HG03571 (cell line): ENCODE measurements at regions not wholly inside any gene's neighbourhood (a gene's known extent, or its start where the extent isn't known, plus 50 kb on each side); places are given as distances from the start of the nearest gene placed in this dataset.
"Not testable (repeated sequence)": the region's sequence is repeated elsewhere in the genome, so short reads cannot be mapped to it uniquely, and the experiment has no call there.

Experiments
- ATAC-seq: cut with Tn5 transposase; IDR thresholded peaks from one replicate; pipeline ENCODE4 v1.9.1; 2021; ENCODE audit not compliant: unreplicated experiment

DNA sequence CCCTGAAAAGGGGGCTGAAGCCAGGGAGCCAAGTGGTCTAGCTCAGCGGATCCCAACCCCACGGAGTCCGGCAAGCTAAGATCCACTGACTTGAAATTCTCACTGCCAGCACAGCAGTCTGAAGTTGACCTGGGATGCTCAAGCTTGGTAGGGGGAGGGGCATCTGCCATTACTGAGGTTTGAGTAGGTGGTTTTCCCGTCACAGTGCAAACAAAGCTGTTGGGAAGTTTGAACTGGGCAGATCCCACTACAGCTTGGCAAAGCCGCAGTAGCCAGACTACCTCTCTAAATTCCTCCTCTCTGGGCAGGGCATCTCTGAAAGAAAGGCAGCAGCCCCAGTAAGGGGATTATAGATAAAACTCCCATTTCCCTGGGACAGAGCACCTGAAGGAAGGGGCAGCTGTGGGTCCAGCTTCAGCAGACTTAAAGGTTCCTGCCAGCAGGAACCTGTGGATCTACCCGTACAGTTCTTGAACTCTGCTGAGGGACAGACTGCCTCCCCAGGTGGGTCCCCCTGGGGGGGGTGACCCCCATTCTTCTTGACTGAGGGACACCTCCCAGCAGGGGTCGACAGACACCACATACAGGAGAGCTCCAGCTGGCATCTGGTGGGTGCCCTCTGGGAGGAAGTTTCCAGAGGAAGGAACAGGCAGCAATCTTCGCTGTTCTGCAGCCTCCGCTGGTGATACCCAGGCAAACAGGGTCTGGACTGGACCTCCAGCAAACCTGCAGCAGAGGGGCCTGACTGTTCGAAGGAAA, 156.4 kb upstream of the ETV3 start:
- ATAC-seq = not testable (repeated sequence)

DNA sequence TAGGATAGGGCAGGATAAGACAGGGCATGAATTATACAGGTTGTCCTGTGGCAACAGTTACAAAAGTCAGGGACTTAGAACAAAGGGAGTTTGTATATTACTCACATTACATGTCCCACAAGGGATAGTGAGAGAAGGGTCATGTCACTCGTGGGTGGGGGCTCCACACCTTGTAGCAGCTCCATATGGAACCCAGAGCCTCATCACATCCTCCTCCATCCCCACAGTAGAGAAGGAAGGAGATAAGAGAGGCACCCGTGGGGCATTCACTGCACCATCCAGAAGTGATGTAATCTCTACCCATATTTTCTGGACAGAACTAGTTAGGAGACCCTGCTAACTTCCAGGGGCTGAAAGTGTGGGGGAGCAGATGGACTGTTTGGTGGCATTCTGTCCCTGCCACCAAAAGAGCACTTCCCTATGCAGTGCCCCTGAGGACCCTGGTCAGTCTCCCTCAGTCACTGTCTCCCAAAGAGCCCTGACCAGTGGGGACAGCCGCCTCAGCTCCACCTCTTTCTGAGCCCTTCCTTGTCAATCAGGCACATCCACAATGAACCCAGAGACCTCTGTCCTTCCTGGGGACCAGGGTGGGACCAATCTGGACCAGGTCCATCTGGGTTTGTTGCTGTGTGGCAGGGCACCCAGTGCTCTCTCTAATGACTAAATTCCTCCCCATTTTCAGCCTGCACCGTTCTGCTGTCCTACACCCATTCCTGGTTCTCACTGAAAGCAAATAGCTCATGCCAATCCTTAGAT, 154.8 kb upstream of the ETV3 start:
- ATAC-seq = no peak

DNA sequence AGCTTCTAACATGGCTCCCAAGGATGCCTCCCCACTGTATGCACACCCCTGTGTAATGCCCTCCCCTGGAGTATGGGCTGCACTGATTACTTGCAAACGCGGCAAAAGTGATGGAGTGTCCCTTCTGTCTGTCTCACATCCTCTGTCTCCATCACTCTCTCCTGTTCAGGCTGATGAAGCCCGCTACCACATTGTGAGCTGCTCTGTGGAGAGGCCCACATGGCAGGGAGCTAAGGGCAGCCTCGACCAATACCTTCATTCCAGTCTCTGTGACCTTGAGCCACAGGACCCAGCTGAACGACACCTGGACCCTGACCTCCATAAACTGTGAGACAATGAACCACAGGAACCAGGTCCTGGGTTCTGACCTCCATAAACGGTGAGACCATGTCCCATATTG, 154.1 kb upstream of the ETV3 start:
- ATAC-seq = no peak

DNA sequence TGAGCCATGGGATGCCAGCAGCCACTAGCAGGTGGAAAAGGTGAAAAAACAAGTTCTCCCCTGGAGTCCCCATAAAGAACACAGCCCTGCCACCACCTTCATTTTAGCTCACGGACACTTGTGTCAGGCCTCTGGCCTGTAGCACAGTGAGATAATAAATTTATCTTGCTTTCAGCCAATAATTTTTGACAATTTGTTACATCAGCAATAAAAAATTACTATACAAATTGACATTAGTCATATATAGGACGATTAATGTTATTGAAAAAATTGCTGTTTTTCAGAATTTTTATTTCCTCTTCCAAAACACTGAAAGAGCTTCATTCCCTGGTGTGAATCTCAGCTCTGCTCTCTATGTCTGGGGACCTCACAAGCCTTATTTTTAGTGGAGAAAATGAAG, 152.9 kb upstream of the ETV3 start:
- ATAC-seq = no peak

DNA sequence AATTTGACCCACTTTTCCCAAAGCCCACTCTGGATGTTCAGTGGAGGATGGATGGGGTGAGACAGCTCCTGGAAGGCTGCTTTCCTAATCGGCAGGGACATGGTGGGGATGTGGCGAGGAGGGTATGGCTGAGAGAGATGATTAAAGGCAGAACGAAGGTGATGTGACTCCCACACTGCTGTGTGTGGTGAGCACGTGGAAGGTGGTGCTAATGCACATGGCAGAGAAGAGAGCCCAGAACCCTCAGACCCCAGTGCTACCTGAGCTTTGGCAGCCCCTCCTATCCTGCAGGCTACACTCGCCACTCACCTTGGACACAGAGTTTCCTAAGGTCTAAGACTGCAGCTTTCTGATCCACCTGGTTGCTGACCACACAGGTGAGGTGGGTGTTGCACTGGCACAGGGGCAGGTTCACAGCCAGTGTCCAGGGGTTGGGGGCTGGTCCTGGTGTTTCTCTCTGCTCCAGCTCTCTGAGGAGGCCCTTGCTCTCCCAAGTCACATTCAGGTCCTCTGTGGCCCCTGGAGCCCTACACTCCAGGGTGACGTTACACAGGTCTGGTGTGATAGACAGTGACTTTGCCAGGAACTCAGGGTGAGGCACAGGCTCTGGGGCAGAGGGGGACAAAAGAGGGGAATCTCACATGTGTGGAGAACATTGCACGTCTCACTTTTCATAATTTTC, 151.4 kb upstream of the ETV3 start:
- no peak for ATAC-seq

DNA sequence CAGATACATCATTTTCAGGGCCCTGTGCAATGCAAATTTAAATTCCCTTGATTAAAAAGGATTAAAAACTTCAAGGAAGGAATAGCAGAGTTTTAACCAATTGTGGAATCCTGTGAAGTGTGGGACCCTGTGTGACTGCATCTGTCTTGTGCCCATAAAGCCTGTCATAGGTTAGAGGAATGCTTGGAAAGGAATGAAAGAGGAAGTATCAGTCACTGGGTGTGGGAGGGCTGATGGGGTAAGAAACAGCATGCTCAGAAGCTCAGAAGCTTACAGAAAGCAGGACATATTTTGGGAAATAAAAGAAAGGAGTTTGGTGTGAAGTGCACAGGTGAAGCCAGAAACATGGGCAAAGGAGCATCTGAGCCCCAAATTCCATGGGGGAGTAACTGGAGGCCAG, 150.8 kb upstream of the ETV3 start:
- no peak for ATAC-seq

DNA sequence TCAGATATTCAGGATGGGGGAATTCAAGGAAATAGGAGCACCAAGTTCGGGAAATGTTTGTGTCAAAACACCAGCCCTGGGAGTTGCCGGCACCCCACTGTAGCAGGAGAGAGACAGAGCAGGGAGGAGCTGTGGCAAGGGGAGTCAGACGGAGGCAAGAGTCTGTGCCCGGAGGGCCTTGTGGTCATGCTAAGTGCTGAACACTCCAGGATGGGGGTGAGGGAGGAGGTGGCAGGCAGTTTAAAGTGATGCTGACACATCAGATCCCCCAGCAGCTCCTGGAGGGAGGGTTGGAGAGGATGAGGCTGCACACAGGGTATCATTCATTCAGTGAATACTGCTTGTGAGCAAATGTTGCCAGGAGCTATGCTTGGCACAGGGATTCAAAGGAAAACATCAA, 150.3 kb upstream of the ETV3 start:
- ATAC-seq = no peak

DNA sequence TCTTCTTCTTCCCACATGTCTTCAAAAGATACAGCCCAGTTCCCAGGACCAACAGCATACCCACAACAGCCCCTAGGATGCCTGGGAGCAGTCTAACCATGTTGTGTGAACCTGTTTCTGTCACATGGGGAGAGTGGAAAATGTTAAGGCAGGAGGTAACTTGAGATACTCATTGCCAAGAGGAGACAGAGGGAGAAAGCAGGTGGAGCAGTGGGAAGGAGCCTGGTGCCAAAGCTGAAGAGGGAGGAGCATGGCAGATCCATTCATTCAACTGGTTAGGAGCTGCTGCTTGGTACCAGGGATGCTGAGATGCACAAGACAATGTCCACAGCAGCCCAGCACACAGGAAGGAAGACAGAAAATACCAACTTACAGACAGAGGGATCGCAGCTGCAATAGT, 149.8 kb upstream of the ETV3 start:
- ATAC-seq = no peak

DNA sequence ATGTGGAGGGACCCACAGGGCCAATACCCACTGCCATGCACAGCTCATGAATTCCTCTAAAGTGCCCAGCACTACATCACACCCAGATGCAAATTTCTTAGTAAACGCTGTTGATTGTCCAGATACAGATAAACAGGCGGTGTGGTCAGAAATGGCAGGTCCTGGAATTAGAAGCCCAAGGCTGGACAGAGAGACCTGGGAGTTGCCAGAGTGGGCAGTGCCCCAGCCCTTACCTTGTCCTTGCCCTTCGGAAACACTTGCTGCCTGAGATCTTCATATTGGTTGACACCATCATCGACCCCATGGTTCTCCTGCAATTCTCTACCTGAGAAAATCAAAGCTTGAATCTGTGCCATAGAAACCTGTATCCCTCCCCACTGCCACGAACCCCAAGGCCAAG, 149.3 kb upstream of the ETV3 start:
- no peak for ATAC-seq

DNA sequence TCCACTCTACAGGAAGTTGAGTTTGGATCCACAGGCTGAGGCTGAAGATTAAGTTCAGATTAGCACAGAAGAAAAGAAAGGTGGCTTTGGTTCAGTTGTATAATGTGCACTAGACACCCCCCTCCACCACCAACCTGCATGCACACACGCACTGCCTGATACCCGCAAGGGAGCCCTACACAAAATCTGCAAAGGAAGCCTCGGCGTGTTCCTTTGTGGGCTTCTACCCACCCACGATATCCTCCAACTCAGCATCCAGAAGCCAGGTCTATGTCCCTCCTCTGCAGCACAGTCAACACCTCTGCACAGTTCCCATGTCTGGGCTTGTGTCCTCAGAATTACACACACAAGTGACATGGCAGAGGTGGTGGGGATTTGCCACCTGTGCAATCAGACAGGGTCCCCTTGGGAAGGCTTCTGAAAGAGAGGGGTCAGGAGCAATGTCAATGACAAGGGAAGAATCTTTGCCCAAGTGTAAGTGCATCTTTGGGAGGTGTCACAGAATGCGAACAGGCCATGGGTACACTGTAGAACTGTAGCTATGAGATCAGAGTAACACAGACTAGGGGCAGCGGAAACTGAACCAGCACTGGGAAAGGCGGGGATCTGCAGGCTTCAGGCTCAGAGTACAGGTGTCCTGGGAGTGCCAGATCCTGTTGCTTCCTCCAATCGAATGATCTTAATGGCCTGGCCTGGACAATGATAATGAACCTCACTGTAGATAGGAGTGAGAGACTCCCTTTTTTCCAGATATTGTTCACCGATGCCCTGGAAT, 148.6 kb upstream of the ETV3 start:
- ATAC-seq = no peak

DNA sequence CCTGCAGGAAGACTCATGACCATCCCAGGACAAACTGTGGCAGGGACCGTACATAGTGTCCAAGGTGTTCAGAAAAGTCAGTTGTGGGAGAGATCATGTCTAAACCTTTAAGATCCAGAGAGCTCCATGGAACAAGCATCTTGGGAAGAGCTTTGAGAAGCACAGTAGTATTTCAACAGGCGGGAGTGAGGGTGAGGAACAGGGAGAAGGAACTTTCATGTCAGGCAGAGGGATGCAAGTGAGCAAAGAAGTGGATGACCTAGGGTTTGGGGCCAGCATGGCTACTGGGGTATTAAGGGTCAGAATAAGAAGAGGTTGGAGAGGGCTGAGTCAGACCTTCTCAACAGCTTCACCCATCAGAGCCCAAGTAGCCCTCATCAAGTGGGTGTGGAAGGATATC, 147.9 kb upstream of the ETV3 start:
- ATAC-seq = no peak

DNA sequence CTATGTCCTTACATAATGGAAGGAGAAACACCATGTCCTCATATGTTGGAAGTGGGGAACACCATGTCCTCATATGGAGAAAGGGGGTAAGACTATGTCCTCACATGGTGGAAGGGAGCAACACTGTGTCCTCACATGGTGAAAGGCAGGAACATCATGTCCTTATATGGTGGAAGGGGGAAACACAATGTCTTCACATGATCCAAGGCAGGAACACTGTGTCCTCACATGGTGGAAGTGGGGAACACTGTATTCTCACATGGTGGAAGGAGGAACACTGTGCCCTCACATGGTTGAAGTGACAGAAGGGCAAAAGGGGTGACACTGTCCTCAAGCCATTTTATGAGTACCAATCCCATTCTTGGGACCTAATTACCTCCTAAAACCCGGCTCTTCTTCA, 146.3 kb upstream of the ETV3 start:
- ATAC-seq = no peak

DNA sequence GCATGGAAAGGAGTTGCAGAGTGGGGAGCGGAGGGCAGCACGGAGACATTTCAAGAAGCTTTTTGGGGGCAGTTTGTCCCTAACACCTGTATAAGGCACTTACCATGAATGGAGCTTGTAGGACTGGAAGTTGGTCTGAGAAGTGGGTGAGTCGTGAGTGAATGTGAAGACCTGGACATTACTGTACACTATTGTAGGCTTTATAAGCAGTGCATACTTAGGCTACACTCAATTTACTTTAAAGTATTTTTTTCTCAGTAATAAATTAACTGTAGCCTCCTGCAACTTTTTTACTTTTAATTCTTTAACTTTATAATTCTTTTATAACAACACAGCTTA, 141.6 kb upstream of the ETV3 start:
- ATAC-seq = no peak

DNA sequence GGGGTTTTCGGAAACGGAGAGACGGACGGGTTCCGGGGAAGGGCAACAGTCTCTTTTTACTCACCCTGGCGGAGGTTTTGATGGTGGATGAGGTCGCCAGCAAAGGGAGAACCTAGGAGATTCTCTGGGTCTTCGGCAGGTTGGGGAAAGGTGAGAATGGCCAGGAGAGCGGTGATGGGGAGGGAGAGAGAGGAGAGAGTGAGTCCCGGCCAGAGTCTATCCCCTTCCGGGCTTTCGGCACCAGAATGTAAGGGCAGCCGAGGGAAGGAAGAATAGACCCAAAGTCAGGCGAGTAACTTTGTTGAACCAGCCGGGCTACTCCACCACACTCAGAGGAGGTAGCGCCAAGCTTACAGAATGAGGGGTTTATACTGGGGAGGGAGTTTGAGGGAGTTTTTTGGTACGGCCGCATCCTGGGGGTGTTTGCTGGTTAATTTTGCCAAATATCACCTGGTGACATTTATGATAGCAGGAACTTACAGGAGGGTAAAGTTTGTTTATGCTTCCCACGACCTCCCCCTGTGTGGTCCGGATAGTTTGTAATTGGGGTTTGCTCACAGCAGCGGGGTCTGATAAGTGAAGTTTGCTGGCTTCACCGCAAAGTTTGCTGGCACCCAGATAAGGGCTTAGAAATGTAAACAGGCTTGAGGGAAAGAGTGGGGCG, 141.1 kb upstream of the ETV3 start:
- no peak for ATAC-seq

DNA sequence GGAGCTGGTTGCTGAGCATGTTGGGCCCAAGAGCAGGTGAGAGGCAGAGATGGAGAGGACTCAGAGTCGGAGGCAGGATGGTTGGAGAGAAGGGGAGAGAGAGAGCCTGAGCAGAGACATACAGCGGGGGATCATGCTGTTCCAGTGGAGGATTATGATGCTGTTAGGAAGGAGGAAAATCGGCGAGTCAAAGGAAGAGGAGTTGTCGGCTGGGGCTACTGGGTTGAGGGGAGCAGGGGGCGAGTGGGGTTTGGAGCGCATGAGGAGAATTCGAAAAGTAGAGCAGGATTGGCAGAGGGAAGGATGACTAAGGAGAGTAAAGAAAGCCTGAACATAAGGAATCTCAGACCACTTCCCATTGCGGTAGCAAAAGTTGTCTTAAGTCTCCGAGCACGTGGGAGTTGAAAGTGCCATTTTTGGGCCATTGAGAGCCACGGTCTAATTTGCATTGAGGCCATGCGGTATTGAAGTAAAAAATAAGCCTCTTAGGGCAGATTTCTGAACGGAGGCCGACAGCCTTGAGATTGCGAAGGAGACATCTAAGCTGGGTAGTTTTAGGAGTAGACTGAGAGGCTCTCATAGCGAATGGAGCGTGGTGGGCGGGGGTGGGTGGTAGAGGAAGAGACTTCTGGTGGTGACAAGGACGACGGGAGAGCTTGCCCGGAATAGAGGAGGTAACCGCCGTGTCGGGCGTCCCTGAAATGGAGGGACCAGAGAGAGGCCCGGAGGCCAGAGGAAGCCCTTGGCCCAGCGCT, 140.4 kb upstream of the ETV3 start:
- no peak for ATAC-seq

DNA sequence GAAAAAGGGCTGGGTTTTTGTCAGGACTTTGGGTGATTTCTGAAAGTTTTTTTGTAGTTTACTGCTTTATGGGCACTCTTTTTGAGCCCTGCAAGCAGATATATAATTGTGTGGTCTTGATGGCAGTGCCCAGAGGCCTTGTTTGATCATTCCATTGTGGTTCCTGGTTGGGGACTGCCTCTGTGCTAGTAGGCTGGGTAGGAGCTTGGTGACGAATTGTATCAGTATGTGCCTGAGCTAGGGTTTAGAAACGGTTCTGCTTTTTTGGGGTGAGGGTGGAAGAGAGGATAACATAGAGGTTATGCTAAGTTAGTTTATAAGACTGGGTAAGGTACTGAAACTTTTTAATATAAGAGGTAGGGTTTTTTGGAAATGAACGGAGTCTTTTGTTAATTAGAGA, 139.7 kb upstream of the ETV3 start:
- ATAC-seq = no peak

DNA sequence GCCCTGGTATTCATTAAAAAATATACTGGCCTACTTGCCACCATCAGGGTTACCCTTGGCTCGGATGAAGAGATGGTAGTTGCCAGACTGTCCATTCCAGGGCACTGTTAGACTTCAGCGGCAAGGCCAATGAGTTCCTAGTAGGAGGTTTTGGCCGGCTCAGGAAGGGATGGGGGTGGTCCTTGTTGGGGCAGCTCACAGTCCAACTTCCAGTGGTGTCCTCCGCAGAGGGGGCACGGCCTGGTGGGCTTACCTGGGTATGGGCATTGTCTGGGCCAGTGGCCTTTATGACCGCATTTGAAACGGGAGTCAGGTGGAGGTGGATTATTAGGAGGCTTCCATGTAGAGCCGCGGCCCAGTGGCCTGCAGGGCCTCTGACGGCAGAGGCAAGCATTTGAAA, 139.1 kb upstream of the ETV3 start:
- no peak for ATAC-seq

DNA sequence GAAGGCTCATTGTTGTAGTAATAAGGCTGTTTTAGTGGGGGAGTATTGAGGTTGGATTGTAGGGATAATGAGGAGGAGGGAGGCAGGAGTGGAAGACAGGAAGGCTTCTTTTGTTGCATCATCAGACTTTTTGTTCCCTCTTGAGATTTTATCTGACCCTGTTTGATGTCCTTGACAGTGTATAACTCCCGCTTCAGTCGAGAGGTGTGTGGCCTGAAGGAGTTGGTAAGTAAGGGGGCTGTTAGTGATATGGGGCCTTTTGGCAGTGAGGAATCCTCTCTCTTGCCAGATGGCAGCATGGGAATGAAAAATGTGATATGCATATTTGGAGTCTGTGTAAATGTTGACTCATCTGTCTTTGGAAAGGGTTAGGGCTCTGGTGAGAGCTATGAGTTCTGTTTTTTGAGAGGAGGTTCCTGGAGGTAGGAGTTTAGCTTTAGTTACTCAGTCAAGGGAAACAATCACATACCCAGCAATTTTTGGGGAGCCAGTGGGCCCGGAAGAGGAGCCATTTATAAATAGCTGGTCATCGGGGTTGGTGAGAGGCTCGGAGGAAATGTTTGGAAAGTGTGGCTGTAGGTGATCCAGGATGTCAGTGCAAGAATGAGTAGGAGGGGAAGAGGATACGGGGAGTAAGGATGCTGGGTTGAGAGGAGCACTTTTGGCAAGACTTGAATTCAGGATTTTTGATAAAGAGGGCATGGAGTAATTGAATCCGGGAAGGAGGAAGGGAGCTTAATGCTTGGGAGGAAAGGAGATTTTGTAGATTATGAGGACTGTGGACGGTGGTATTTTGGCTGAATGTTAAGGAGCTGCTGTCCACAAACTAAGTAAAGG, 136.7 kb upstream of the ETV3 start:
- no peak for ATAC-seq

DNA sequence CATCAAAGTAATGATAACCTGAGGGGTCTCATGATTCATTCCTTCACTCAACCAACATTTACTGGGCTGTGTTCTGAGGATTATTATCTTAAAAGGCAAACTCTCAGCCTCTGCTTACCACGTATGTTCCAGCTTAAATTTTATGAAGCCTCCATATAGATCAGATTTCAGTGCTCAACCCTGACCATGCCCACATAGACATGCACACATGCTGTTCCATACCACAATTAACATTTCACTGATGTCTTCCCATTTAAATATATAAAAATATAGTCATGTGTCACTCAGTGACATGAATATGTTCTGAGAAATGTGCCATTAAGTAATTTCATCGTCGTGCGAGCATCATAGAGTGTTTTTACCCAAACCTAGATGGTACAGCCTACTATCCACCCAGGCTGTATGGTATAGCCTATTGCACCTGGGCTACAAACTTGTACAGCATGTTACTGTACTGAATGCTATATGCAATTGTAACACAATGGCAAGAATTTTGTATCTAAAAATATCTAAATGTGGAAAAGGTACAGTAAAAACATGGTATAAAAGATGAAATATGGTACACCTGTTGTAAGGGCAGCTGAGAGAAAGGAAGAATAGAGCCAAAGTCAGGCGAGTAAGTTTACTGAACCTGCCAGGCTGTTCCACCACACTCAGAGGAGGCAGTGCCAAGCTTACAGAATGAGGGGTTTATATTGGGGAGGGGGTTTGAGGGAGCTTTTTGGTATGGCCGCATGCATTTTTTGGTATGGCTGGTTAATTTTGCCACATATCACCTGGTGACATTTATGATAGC, 134.7 kb upstream of the ETV3 start:
- ATAC-seq = no peak
